Dermis microvascular lymphatic vessel endothelial cell (primary cell): ENCODE measurements at regions not wholly inside any gene's neighbourhood (a gene's known extent, or its start where the extent isn't known, plus 50 kb on each side); places are given as distances from the start of the nearest gene placed in this dataset.
A peak's percentile ranks its signal among the peaks of the same experiment; 100 is the strongest.

ENCODE experiments used
- DNase-seq, 2 donors: peaks; one replicate each; pipeline versions ENCODE4 v3.0.0 to v3.0.0-alpha.2; 2010; ENCODE audit warnings: low read depth in 2 of 2

DNA sequence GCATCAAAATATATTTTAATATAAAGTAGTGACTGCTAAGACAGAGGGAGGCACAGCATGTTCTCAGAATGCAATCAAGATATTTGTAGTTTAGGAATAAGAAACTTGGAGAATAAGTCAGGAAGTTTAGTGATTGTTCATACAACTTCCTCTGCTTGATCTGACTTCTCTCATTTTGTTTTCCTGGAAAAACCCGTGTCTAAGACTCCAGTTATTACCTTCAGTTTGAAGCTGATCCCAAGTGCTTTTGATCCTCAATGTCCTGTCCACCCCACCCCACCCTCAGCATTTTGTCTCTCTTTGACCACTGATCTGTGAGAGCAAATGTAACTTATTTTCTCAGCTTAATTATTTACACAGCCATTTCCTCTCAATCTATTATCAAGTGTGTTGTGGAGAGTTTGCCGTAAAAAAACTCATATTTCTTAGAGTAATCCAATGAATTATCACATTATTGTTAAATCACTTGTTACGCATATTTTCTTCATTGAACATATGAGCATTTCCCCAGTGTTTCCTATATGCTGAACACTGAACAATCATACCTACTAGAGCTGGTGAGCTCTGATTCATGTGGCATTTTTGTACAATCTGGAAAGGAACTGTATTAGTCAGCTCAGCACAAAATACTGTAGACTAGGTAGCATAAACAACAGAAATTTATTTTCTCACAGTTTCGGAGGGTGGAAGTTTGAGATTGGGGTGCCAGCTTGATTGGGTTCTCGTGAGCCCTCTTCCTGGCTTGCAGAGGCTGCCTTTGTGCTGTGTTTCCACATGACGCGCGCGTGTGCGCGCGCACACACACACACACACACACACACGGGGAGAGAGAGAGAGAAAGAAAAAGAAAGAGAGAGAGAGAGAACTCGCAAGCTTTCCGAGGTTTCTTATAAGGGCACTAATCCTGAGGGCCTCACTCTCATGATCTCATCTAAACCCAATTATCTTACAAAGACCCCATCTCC lies 65.5 kb upstream of the DPYD start:
- DNase-seq: peak in 1 of 2 donors; percentile 80

DNA sequence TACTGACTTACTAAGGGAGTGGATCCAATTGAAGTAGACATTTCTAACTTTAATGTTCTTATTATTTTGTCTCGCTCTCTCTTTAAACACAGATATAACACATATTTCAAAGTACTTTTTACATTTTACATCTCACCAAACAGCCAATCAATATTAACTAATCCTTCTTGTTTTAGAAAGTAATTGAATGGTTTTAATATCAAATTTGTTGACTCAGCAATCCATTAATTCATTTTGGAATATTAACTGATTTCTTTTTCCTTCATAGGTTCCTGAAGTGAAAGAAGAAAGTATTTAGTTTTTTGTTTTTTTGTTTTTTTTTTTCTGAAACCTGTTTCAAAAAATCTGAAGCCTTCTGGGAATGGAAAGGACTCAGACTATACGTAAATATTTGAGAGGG lies 62.3 kb upstream of the DPYD start:
- no peak for DNase-seq

DNA sequence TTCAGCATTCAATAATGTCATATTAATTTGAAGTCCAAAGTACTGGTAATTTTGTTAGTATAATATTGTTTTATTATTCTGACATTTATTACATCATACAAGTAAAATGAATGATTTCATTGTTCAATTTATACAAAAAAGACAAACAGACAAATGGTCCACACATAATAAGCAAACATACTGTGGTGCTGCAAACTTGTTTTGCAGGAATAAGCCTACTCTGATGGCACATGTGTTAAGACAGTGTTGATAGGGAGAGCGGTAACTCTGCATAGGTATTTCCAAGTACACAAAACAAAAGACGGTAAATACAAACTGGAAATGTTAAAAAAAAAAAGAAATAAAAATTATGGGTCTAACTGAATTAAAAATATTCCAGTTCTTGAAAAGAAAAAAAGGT lies 59.7 kb upstream of the DPYD start:
- no peak for DNase-seq

DNA sequence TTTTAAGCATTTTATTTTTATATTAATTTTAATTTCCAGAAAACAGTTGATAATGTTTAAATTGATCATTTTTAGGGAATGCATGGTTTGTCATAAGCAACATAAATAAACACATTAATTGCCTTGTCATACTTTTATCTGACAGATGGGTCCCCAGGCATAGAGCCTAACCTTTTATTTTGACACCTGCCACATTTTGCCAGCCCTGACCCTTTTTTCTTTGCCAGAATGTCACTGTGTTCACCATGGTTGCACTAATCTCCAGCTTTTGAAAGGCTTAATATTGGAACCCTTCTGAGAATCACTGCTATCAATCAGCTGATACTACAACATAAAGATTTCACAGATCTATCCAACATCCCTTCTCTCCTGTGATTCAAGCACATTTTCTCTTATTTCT lies 56.0 kb upstream of the DPYD start:
- no peak for DNase-seq
